GM12865 (cell line): ENCODE measurements at regions not wholly inside any gene's neighbourhood (a gene's known extent, or its start where the extent isn't known, plus 50 kb on each side); places are given as distances from the start of the nearest gene placed in this dataset.
"Not testable (repeated sequence)": the region's sequence is repeated elsewhere in the genome, so short reads cannot be mapped to it uniquely, and the experiment has no call there.

Experiments
- DNase-seq: peaks from one replicate; pipeline ENCODE4 v3.0.0; 2010; ENCODE audit warnings: low read depth
- H3K4me3 ChIP-seq: 2 replicates; pipeline ENCODE4 v1.5.1; 2011; ENCODE audit warnings: mild to moderate bottlenecking, low read depth, low read length, control low read depth
- CTCF ChIP-seq: IDR thresholded peaks from 2 replicates; pipeline ENCODE4 v1.5.1; 2011; ENCODE audit warnings: low read length, control low read depth, low read depth, inconsistent platforms; ENCODE audit not compliant: insufficient read depth; ENCODE audit errors: missing control alignments

DNA sequence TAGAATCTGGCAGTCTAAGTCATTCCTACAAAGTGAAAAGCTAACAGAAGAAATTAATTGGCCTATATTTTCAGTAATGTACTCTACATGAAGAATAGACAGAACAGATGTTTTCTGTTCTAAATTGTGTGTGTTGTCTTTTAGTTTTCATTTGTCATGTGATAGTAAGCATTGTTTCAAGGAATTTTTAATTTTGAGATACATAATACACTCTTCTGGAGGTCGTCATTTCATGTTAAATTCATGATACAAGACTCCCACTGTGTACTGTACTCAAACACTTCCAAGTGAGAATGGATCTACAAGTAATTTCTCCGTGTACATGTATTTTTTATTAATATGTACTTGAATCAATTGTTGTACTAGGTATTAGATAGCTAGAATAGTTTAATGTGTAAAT lies 1522.9 kb downstream of the MAT2B start:
- TF ChIP-seq CTCF, result no peak
- DNase-seq, result no peak
- H3K4me3 ChIP-seq, result no peak overlapping the region

GRCh38 chr5:165029099-165029870 lies 1523.9 kb downstream of the MAT2B start:
- DNase-seq, result peak; percentile 16
- no peak overlapping the region for H3K4me3 ChIP-seq
- peak; percentile 20 for TF ChIP-seq CTCF

DNA sequence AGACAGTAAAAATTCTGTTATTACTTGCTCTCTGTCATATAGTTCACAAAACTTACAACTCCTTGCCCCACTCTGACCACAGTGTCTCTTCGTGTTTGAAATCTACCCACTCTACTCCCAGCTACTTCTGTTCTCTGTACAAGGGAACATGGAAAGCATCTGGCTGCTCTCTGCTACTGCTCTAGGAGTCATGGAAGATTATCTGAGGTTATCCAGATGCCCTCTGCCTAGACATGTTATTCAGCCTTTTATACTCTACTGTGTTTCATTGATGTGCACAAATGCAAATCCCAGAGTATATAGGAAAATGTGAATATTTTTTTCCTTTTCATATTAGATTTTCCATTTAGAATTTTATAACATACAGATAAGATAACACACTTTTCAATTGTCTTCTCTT lies 1525.6 kb downstream of the MAT2B start:
- no peak for TF ChIP-seq CTCF
- H3K4me3 ChIP-seq, result no peak overlapping the region
- no peak for DNase-seq

GRCh38 chr5:165031371-165031770 lies 1526.0 kb downstream of the MAT2B start:
- TF ChIP-seq CTCF, result no peak
- no peak overlapping the region for H3K4me3 ChIP-seq
- no peak for DNase-seq

GRCh38 chr5:165035520-165035919 lies 1530.1 kb downstream of the MAT2B start:
- H3K4me3 ChIP-seq, result no peak overlapping the region
- no peak for TF ChIP-seq CTCF
- DNase-seq, result no peak

- DNase-seq, result no peak
- no peak for TF ChIP-seq CTCF
- no peak overlapping the region for H3K4me3 ChIP-seq
These were observed 1534.3 kb downstream of the MAT2B start for GRCh38 chr5:165039748-165040147.

GRCh38 chr5:165045941-165046340 lies 1540.5 kb downstream of the MAT2B start:
- DNase-seq, result not testable (repeated sequence)

DNA sequence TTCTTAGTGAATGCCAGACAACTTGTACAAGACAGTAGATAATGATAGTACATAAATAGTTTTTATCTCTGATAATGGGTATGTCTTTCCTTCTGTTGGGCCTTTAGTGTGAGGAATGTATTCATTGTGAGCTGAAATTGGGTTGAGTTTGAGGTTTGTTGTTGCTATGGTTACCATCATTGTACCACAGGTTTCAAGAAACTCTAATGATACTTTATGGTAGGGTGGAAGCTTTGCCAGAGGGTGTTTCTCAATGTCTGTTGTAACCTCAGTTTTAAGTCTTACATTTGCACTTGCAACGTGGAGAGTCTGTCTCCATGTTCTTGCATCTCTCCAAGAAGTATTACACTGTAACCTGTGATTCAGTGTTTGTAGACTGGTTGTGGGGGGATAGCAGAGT lies 1550.1 kb downstream of the MAT2B start:
- H3K4me3 ChIP-seq, result no peak overlapping the region
- TF ChIP-seq CTCF, result no peak
- no peak for DNase-seq

More at GRCh38 chr5:165045941-165046340, 1540.5 kb downstream of the MAT2B start:
- not testable (repeated sequence) for H3K4me3 ChIP-seq
